NT2/D1 (cell line): ENCODE measurements at regions not wholly inside any gene's neighbourhood (a gene's known extent, or its start where the extent isn't known, plus 50 kb on each side); places are given as distances from the start of the nearest gene placed in this dataset.

Experiments
- SUZ12 ChIP-seq: IDR thresholded peaks from 2 replicates; pipeline ENCODE4 v1.6.1; 2011; ENCODE audit not compliant: insufficient read length, insufficient read depth; ENCODE audit errors: extremely low read depth
- YY1 ChIP-seq: IDR thresholded peaks from 2 replicates; pipeline ENCODE4 v1.6.1; 2011; ENCODE audit not compliant: insufficient read length, insufficient read depth

- TF ChIP-seq SUZ12: no peak
- TF ChIP-seq YY1: no peak
Measured at GRCh38 chr4:156503119-156503518, 468.5 kb downstream of the PDGFC start.
